ENCODE measurements at regions not wholly inside any gene's neighbourhood (a gene's known extent, or its start where the extent isn't known, plus 50 kb on each side); places are given as distances from the start of the nearest gene placed in this dataset.

GRCh38 chrX:3493605-3494004, 147.2 kb upstream of the MXRA5 start:
- Histone ChIP-seq H3K9ac (ENCODE audit: low read depth in 1 of 2, low read length in 2 of 2) (no peak overlapping the region), H3K27me3 (ENCODE audit: control insufficient read depth in 4 of 4, insufficient read depth in 4 of 4, low read length in 3 of 4) (no peaks in the 10 kb centered on the region), H3K4me1 (ENCODE audit: control insufficient read depth in 4 of 4, insufficient read depth in 4 of 4, low read length in 3 of 4) (no peaks in the 10 kb centered on the region), H3K27ac (ENCODE audit: low read depth in 1 of 2, low read length in 2 of 2) (no peak overlapping the region), H3K4me3 (ENCODE audit: low read depth in 1 of 3, low read length in 3 of 3) (no peak overlapping the region), H3K36me3 (ENCODE audit: control insufficient read depth in 4 of 4, insufficient read depth in 3 of 4, low read depth in 1 of 4, low read length in 3 of 4) (no peaks in the 10 kb centered on the region), H3K9me3 (ENCODE audit: control insufficient read depth in 4 of 4, low read length in 3 of 4) (no peaks in the 10 kb centered on the region)
- DNase-seq (ENCODE audit: low spot score): no peak
- TF ChIP-seq GABPA (IDR thresholded peaks at IDR 0.05 in 1 of 2, conservative IDR thresholded peaks at IDR 0.05 in 1 of 2): no peak

GRCh38 chrX:3485727-3486126, 139.3 kb upstream of the MXRA5 start:
- no peak overlapping the region for H3K4me3 ChIP-seq (ENCODE audit: low read depth in 1 of 3, low read length in 3 of 3)
- no peak for TF ChIP-seq ZBTB33 (IDR thresholded peaks at IDR 0.05)
- TF ChIP-seq MAX (IDR thresholded peaks at IDR 0.05): no peak
- TF ChIP-seq SP1 (IDR thresholded peaks at IDR 0.05): no peak
- no peak for TF ChIP-seq CTCF (IDR thresholded peaks at IDR 0.05; ENCODE audit: low read depth, low read length, missing input control)
- TF ChIP-seq HNF4A (conservative IDR thresholded peaks at IDR 0.05): no peak
- TF ChIP-seq HNF4G (IDR thresholded peaks at IDR 0.05): no peak
- TF ChIP-seq GABPA (IDR thresholded peaks at IDR 0.05 in 1 of 2, conservative IDR thresholded peaks at IDR 0.05 in 1 of 2): no peak
- no peak for TF ChIP-seq RAD21 (IDR thresholded peaks at IDR 0.05)
- no peak for TF ChIP-seq FOXA2 (IDR thresholded peaks at IDR 0.05)
- TF ChIP-seq JUND (IDR thresholded peaks at IDR 0.05): no peak
- no peak for TF ChIP-seq FOXA1 (IDR thresholded peaks at IDR 0.05)
- TF ChIP-seq NR2F2 (IDR thresholded peaks at IDR 0.05): no peak
- TF ChIP-seq REST (IDR thresholded peaks at IDR 0.05): no peak
- TF ChIP-seq EGR1 (IDR thresholded peaks at IDR 0.05; ENCODE audit: low read depth in 2 of 2): no peak
- TF ChIP-seq RXRA (IDR thresholded peaks at IDR 0.05): no peak
- TF ChIP-seq TAF1 (conservative IDR thresholded peaks at IDR 0.05): no peak
- no peaks in the 10 kb centered on the region for H3K4me1 ChIP-seq (ENCODE audit: control insufficient read depth in 4 of 4, insufficient read depth in 4 of 4, low read length in 3 of 4)
- H3K27me3 ChIP-seq (ENCODE audit: control insufficient read depth in 4 of 4, insufficient read depth in 4 of 4, low read length in 3 of 4): no peaks in the 10 kb centered on the region
- 69% methylated on average over 8 of the region's 8 CpGs for WGBS
- DNase-seq (ENCODE audit: low spot score): no peak
- H3K9ac ChIP-seq (ENCODE audit: low read depth in 1 of 2, low read length in 2 of 2): no peak overlapping the region
- no peak overlapping the region for H3K27ac ChIP-seq (ENCODE audit: low read depth in 1 of 2, low read length in 2 of 2)
- H3K9me3 ChIP-seq (ENCODE audit: control insufficient read depth in 4 of 4, low read length in 3 of 4): no peaks in the 10 kb centered on the region
- no peaks in the 10 kb centered on the region for H3K36me3 ChIP-seq (ENCODE audit: control insufficient read depth in 4 of 4, insufficient read depth in 3 of 4, low read depth in 1 of 4, low read length in 3 of 4)

Data from liver (tissue), 8 donors.